ENCODE measurements at regions not wholly inside any gene's neighbourhood (a gene's known extent, or its start where the extent isn't known, plus 50 kb on each side); places are given as distances from the start of the nearest gene placed in this dataset.

GRCh38 chr9:80448996-80449395, 877.2 kb downstream of the TLE4 start:
- ChIA-PET CTCF (no interaction called here), POLR2A (ENCODE audit: unreplicated experiment) (no interaction called here)
- no peak for DNase-seq
- H3K79me2 ChIP-seq (ENCODE audit: low read depth): no peaks in the 10 kb centered on the region
- intact Hi-C loops (cut with micrococcal nuclease; ENCODE audit: unreplicated experiment): no loop called here
- H3K4me3 ChIP-seq: no peak overlapping the region
- no peak overlapping the region for H3K4me2 ChIP-seq
- no peaks in the 10 kb centered on the region for H4K20me1 ChIP-seq (ENCODE audit: insufficient read depth)
- no peaks in the 10 kb centered on the region for H3K36me3 ChIP-seq (ENCODE audit: low read depth)
- no peaks in the 10 kb centered on the region for H3K4me1 ChIP-seq (replicated peaks; ENCODE audit: insufficient read depth)
- H3K27ac ChIP-seq: no peak overlapping the region
- no TSS peak for BruUV-seq (replicated peaks)
- H3K9me2 ChIP-seq (ENCODE audit: insufficient read depth): no peaks in the 10 kb centered on the region
- H3K9me3 ChIP-seq (ENCODE audit: insufficient read depth, low read depth): no peaks in the 10 kb centered on the region
- H2AFZ ChIP-seq: no peak overlapping the region
- no peaks in the 10 kb centered on the region for H3F3A ChIP-seq (ENCODE audit: insufficient read depth, low read depth)
- TF ChIP-seq CTCF (conservative IDR thresholded peaks at IDR 0.05): no peak
- TF ChIP-seq EZH2 (IDR thresholded peaks at IDR 0.05; ENCODE audit: low read depth): no peak
- no peaks in the 10 kb centered on the region for H3K27me3 ChIP-seq (ENCODE audit: insufficient read depth, low read depth)

- H2AFZ ChIP-seq: no peak overlapping the region
- no peaks in the 10 kb centered on the region for H3K9me2 ChIP-seq (ENCODE audit: insufficient read depth)
- H3F3A ChIP-seq (ENCODE audit: insufficient read depth, low read depth): no peaks in the 10 kb centered on the region
- H4K20me1 ChIP-seq (ENCODE audit: insufficient read depth): no peaks in the 10 kb centered on the region
- H3K79me2 ChIP-seq (ENCODE audit: low read depth): no peaks in the 10 kb centered on the region
- BruUV-seq (replicated peaks): no TSS peak
- H3K36me3 ChIP-seq (ENCODE audit: low read depth): no peaks in the 10 kb centered on the region
- H3K4me3 ChIP-seq: no peak overlapping the region
- intact Hi-C loops (cut with micrococcal nuclease; ENCODE audit: unreplicated experiment): no loop called here
- no peaks in the 10 kb centered on the region for H3K9me3 ChIP-seq (ENCODE audit: insufficient read depth, low read depth)
- H3K4me2 ChIP-seq: no peak overlapping the region
- no peak overlapping the region for H3K27ac ChIP-seq
- ChIA-PET POLR2A (ENCODE audit: unreplicated experiment) (no interaction called here), CTCF (no interaction called here)
- H3K27me3 ChIP-seq (ENCODE audit: insufficient read depth, low read depth): no peaks in the 10 kb centered on the region
- no peaks in the 10 kb centered on the region for H3K4me1 ChIP-seq (replicated peaks; ENCODE audit: insufficient read depth)
- TF ChIP-seq EZH2 (IDR thresholded peaks at IDR 0.05; ENCODE audit: low read depth) (no peak), CTCF (conservative IDR thresholded peaks at IDR 0.05) (no peak)
- DNase-seq: no peak
Measured at GRCh38 chr9:80447876-80448275, 876.1 kb downstream of the TLE4 start.

- Histone ChIP-seq H2AFZ (no peak overlapping the region), H3K79me2 (ENCODE audit: low read depth) (no peaks in the 10 kb centered on the region), H3K9me2 (ENCODE audit: insufficient read depth) (no peaks in the 10 kb centered on the region), H3K4me1 (replicated peaks; ENCODE audit: insufficient read depth) (no peaks in the 10 kb centered on the region), H3K9me3 (ENCODE audit: insufficient read depth, low read depth) (no peaks in the 10 kb centered on the region), H3K4me3 (no peak overlapping the region), H3K27ac (no peak overlapping the region), H4K20me1 (ENCODE audit: insufficient read depth) (no peaks in the 10 kb centered on the region), H3K4me2 (no peak overlapping the region), H3F3A (ENCODE audit: insufficient read depth, low read depth) (no peaks in the 10 kb centered on the region), H3K27me3 (ENCODE audit: insufficient read depth, low read depth) (no peaks in the 10 kb centered on the region), H3K36me3 (ENCODE audit: low read depth) (no peaks in the 10 kb centered on the region)
- TF ChIP-seq CTCF (conservative IDR thresholded peaks at IDR 0.05) (no peak), EZH2 (IDR thresholded peaks at IDR 0.05; ENCODE audit: low read depth) (no peak)
- BruUV-seq (replicated peaks): no TSS peak
- ChIA-PET POLR2A (ENCODE audit: unreplicated experiment) (no interaction called here), CTCF (no interaction called here)
- intact Hi-C loops (cut with micrococcal nuclease; ENCODE audit: unreplicated experiment): no loop called here
- no peak for DNase-seq
Measured at GRCh38 chr9:80440724-80441123, 869.0 kb downstream of the TLE4 start.
